ENCODE measurements at regions not wholly inside any gene's neighbourhood (a gene's known extent, or its start where the extent isn't known, plus 50 kb on each side); places are given as distances from the start of the nearest gene placed in this dataset.

DNA sequence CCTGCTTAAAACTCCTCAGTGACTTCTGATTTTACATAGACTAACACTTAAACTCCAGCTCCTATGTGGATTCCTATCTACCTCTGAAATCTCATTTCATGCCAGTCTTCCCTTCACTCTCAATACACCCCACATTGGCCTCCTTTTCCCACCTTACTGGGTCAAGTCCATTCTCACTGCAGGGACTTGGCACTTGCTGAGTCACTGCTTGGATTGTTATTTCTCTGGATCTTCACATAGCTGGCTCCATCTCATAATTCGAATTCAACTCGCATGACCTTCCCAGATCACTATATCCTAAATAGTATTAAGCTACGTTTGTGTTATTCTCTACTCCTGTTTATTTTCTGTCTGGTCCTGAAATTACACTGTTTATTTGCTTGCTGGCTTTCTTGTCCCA is 59.6 kb upstream of the FRMD4B start:
- TF ChIP-seq, protein P1, sequence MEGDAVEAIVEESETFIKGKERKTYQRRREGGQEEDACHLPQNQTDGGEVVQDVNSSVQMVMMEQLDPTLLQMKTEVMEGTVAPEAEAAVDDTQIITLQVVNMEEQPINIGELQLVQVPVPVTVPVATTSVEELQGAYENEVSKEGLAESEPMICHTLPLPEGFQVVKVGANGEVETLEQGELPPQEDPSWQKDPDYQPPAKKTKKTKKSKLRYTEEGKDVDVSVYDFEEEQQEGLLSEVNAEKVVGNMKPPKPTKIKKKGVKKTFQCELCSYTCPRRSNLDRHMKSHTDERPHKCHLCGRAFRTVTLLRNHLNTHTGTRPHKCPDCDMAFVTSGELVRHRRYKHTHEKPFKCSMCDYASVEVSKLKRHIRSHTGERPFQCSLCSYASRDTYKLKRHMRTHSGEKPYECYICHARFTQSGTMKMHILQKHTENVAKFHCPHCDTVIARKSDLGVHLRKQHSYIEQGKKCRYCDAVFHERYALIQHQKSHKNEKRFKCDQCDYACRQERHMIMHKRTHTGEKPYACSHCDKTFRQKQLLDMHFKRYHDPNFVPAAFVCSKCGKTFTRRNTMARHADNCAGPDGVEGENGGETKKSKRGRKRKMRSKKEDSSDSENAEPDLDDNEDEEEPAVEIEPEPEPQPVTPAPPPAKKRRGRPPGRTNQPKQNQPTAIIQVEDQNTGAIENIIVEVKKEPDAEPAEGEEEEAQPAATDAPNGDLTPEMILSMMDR (IDR thresholded peaks at IDR 0.05; ENCODE audit: insufficient read depth, low read depth, low read length) = no peak
- DNase-seq (ENCODE audit: low read depth) = no peak

GRCh38 chr3:69445024-69445423 is 59.1 kb upstream of the FRMD4B start:
- peak; percentile 42 for DNase-seq (ENCODE audit: low read depth)
- peak overlapping the region; percentile 46 for H3K4me3 ChIP-seq (ENCODE audit: low read depth, low read length)
- TF ChIP-seq, protein P1 (IDR thresholded peaks at IDR 0.05; ENCODE audit: insufficient read depth, low read depth, low read length) = no peak

More for the DNA sequence above, 59.6 kb upstream of the FRMD4B start:
- H3K4me3 ChIP-seq (ENCODE audit: low read depth, low read length) = peak overlapping the region; percentile 46

- no peak overlapping the region for H3K4me3 ChIP-seq (ENCODE audit: low read depth, low read length)
- DNase-seq (ENCODE audit: low read depth) = peak; percentile 55
- TF ChIP-seq, protein P1 (IDR thresholded peaks at IDR 0.05; ENCODE audit: insufficient read depth, low read depth, low read length) = no peak
Observed at GRCh38 chr3:69443457-69443920, 57.6 kb upstream of the FRMD4B start.

GRCh38 chr3:69442771-69443311 is 57.0 kb upstream of the FRMD4B start:
- H3K4me3 ChIP-seq (ENCODE audit: low read depth, low read length) = no peak overlapping the region
- TF ChIP-seq, protein P1 (IDR thresholded peaks at IDR 0.05; ENCODE audit: insufficient read depth, low read depth, low read length) = no peak
- DNase-seq (ENCODE audit: low read depth) = no peak

DNA sequence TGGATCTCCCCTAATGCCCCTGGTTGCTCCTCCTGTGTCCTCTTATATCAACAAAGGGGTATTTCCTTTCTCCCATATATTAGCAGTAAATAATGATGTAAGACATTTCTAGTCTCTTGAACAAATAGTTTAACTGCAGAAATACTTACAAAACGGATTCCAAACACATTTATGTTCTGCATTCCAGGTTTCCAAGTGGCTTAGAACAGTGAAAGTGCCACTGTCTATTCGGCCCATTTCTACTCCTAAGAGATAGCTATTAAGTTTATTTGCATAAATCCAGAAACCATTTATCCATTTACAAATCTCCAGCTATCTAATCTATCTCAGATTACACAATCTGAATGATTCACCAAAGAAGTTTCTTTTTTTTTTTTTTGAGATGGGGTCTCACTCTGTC is 55.8 kb upstream of the FRMD4B start:
- H3K4me3 ChIP-seq (ENCODE audit: low read depth, low read length) = no peak overlapping the region
- DNase-seq (ENCODE audit: low read depth) = no peak
- TF ChIP-seq, protein P1 (IDR thresholded peaks at IDR 0.05; ENCODE audit: insufficient read depth, low read depth, low read length) = no peak

DNA sequence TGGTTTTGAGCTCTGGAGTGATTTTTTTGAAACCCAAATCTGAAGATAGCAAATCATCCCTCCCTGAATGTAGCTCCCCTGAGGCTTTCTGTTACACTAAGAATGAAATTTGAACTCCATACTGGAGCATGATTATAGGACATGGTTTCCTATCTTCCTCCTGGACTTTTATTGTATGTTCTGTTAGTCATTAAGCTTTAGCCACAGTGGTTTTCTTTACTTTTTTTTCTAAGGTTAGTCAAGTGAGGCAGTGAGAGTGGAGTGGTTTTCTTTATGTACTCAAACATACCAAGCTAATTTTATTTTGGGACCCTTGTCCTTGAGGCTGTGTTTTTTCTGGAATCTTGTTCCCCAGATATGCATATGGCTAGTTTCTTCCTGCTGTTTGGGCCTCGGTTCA is 55.2 kb upstream of the FRMD4B start:
- TF ChIP-seq, protein P1 (IDR thresholded peaks at IDR 0.05; ENCODE audit: insufficient read depth, low read depth, low read length) = no peak
- no peak overlapping the region for H3K4me3 ChIP-seq (ENCODE audit: low read depth, low read length)
- no peak for DNase-seq (ENCODE audit: low read depth)
